Middle frontal gyrus (tissue), 1 donor: ENCODE measurements at regions not wholly inside any gene's neighbourhood (a gene's known extent, or its start where the extent isn't known, plus 50 kb on each side); places are given as distances from the start of the nearest gene placed in this dataset.
"Not testable (repeated sequence)": the region's sequence is repeated elsewhere in the genome, so short reads cannot be mapped to it uniquely, and the experiment has no call there.

Experiments used
- DNase-seq: peaks from one replicate; pipeline ENCODE4 v3.0.0-alpha.2; 2015; ENCODE audit warnings: low spot score; ENCODE audit errors: extremely low spot score

DNA sequence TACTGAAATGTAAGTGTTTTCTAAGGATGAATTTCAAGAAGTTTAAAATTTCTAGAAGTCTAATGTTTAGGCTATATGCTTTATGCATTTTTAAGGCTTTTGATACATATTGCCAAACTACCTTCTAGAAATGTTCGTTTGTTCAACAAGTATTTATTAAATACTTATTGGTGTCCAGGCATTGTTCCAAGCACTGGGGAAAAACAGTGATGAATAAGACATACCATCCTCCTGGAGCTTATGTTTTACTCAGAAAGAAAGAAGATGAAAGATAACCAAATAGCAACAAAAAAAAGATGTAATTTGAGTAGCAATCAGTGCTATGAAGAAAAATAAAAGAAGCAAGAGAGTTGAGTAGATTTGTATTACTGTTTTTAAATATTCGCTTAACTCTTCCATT, 692.9 kb downstream of the SLC4A3 start:
- no peak for DNase-seq

GRCh38 chr2:220332886-220333285, 705.5 kb downstream of the SLC4A3 start:
- DNase-seq: no peak

- DNase-seq: no peak
Measured at GRCh38 chr2:220334210-220334609, 706.8 kb downstream of the SLC4A3 start.

GRCh38 chr2:220334871-220335590, 707.6 kb downstream of the SLC4A3 start:
- no peak for DNase-seq

DNA sequence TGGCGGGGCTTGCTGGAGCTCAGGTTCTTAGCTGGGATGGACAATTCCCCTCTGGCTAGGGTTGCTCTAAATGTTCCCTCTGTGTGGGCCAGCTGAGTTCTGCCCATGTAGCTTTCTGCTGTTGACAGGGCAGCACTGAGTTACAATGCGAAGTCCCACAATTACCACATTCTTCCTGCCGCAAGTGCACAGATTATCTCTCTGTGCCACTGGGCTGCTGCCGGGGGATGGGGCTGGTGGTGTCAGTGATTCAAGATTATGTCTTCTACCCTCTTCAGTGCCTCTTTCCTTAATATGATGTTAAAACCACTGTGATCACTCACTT, 708.1 kb downstream of the SLC4A3 start:
- no peak for DNase-seq

- DNase-seq: no peak
Measured at GRCh38 chr2:220336771-220337170, 709.3 kb downstream of the SLC4A3 start.

- no peak for DNase-seq
Measured at GRCh38 chr2:220337611-220338440, 710.4 kb downstream of the SLC4A3 start.

DNA sequence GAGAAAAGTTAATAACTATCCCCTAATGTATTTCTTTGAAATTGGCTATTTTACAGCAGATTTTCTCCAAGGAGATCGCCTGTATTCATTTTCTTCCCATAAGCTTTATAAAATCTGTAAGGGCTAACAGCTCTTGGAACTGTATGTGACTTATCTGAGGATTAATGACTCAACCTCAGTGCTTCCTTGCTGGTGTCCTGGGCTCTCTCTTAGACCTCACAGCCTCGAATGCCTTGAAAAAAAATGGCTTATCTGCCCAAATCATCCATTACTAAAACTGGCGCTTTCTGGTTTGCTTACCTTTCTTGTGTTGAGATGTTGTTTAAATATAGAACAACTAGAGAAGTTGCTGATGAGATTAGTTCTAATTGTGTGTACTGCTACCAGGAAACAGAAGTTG, 713.6 kb downstream of the SLC4A3 start:
- no peak for DNase-seq

DNA sequence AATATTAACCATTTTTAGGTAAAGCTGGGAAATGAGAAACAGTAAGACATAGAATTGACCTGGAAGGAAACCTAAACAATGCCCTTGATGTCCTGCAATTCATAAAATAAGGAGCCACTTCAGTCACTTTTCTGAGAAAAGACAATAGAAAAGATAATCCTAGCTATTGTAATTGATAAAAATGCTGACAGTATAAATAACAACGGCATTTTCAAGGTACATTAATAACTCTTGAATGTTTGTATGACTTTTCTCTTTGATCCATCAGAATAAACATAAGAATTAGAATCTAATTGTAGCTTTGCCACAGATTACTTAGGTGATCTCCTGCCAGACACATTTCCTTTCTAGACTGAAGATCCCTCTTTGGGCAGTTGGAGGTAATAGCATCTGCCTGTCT, 719.5 kb downstream of the SLC4A3 start:
- no peak for DNase-seq

DNA sequence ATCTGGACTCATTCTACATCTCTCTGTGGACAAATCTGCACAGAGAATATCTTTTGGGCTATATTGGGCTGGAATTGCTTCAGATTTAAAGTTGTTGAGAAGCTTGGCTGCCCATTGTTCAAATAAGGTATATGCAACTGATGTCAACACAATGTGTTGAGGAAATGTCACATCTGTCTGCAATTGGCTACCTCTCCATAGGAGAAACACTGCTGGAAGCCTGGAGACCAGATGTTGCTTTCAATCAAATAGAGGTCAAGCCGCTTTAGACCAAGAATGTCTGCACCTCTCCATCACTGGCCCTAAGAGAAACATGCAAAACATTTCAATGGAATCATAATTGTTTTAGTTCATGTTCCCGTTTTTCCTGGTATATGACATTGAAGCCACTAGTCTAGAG, 720.2 kb downstream of the SLC4A3 start:
- DNase-seq: no peak

- no peak for DNase-seq
Measured at GRCh38 chr2:220348206-220348605, 720.8 kb downstream of the SLC4A3 start.

- no peak for DNase-seq
Measured at GRCh38 chr2:220353897-220354296, 726.5 kb downstream of the SLC4A3 start.

DNA sequence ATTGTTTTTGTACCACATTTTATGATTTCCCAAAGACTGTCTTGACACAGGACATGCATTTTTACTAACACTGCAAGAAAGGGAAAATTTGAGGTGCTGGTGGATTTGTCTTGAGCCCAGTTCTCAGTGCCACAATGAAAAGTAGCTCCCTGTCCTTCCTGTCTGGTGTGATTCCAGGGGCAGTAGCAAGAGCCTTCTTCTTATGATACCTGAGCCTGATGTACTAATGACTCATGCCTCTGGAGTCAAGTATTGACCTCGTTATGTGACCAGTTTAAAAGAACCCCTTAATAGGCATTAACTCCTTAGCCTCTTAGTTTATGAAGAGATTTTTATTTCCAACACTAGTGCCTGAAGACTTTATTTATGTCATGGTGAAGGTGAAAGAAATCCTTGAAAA, 728.6 kb downstream of the SLC4A3 start:
- no peak for DNase-seq

GRCh38 chr2:220365023-220365422, 737.6 kb downstream of the SLC4A3 start:
- no peak for DNase-seq

GRCh38 chr2:220366765-220367164, 739.3 kb downstream of the SLC4A3 start:
- DNase-seq: no peak

DNA sequence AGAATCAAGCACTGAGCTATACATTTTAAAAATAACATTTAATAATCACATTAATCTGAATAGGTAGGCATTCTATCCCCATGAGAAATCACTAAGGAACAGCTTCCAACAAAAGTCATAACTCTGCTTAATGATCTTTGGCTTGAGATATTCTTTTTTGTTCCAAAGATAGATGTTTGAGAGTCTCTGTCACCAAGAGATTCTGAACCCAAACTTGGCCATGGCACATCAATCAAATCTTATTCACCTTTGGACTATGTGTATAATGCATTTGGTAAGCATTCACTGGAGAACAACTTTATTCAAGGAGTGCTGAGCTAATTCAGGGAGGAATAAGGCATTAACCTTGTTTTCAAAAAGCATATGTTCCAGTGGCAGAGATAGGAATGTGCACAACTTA, 743.3 kb downstream of the SLC4A3 start:
- DNase-seq: no peak

- DNase-seq: no peak
Measured at GRCh38 chr2:220371211-220371610, 743.8 kb downstream of the SLC4A3 start.

- DNase-seq: no peak
Measured at GRCh38 chr2:220373878-220374277, 746.4 kb downstream of the SLC4A3 start.

GRCh38 chr2:220374282-220374681, 746.9 kb downstream of the SLC4A3 start:
- DNase-seq: no peak

- no peak for DNase-seq
Measured at GRCh38 chr2:220377482-220378155, 750.2 kb downstream of the SLC4A3 start.

GRCh38 chr2:220387758-220388157, 760.3 kb downstream of the SLC4A3 start:
- not testable (repeated sequence) for DNase-seq

DNA sequence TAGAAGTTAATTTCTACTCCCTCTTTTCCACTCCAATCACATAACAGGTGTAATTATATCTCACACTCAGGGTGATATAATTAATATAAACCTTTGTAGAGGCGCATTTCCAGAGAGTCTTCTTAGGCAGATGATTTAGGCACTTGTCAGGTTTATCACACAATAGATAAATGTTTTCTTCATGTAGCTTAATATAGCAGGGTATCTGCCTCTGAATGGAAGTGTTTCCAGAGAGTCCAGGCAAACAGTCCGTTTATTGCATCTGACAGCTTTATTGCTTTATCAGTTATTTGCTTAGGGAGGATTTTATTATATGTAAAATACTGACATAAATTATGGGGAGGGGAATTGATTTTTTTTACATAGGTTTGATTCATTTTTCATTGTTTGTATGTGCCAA, 766.3 kb downstream of the SLC4A3 start:
- DNase-seq: no peak
